Thyroid gland (tissue), 4 donors: ENCODE measurements at regions not wholly inside any gene's neighbourhood (a gene's known extent, or its start where the extent isn't known, plus 50 kb on each side); places are given as distances from the start of the nearest gene placed in this dataset. TPM values are rescaled to one million over a fixed set of nuclear protein-coding genes. Genes with fewer than 3 reads are reported as not detected.

ENCODE experiments used
- DNase-seq, 2 donors: peaks; one replicate each; pipeline ENCODE4 v3.0.0-alpha.2; 2019
- H3K27ac ChIP-seq, 3 donors: fragments of 200-600 bp; sonication (generic); 1 replicate in 2 of 3; 2 replicates in 1 of 3; pipeline ENCODE4 v1.5.1; 2016 to 2019; ENCODE audit warnings: mild to moderate bottlenecking in 1 of 3, moderate library complexity in 1 of 3
- H3K27me3 ChIP-seq: fragments of 200-600 bp; sonication (generic); one replicate; pipeline ENCODE4 v1.5.1; 2019
- H3K36me3 ChIP-seq, 2 donors: fragments of 200-600 bp; sonication (generic); one replicate each; pipeline ENCODE4 v1.5.1; 2016 to 2019
- H3K4me1 ChIP-seq, 2 donors: fragments of 200-600 bp; sonication (generic); one replicate each; pipeline ENCODE4 v1.5.1; 2017 to 2019
- H3K4me3 ChIP-seq, 3 donors: fragments of 200-600 bp; sonication (generic); replicated peaks in 1 of 3; 1 replicate in 2 of 3; 2 replicates in 1 of 3; pipeline ENCODE4 v1.5.1; 2016; ENCODE audit warnings: mild to moderate bottlenecking in 1 of 3
- H3K9me3 ChIP-seq: fragments of 200-600 bp; sonication (generic); one replicate; pipeline ENCODE4 v1.5.1; 2017
- CTCF ChIP-seq, 6 experiments: fragments of 200-600 bp in 3 of 6; fragments of 450-650 bp in 3 of 6; sonication (generic) in 3 of 6; IDR thresholded peaks; one replicate each; pipeline ENCODE4 v1.5.1; 2016 to 2019; ENCODE audit warnings: antibody characterized with exemption in 6 of 6, mild to moderate bottlenecking in 2 of 6, inconsistent platforms in 1 of 6, moderate library complexity in 1 of 6
- POLR2A ChIP-seq, 2 donors: fragments of 450-650 bp; IDR thresholded peaks; one replicate each; pipeline ENCODE4 v1.6.1; 2017; ENCODE audit warnings: antibody characterized with exemption in 2 of 2, mild to moderate bottlenecking in 2 of 2, moderate library complexity in 1 of 2
- WGBS, 2 donors: methylation state at CpG; one replicate each; pipeline ENCODE4 v1.1.5; 2017; 5-methylcytosine and 5-hydroxymethylcytosine counted together
- intact Hi-C: fragments of 100-400 bp; cut with DNase I; formaldehyde crosslinking; loops from one replicate; pipeline ENCODE4 v1.15.1; 2023
- small RNA-seq: library from RNA; depleted of rRNA; stranded (forward); fragments of <200 nt; gene quantifications from one replicate; pipeline ENCODE3, GENCODE V24; 2016

- H3K9me3 ChIP-seq: no peaks in the 10 kb centered on the region
- DNase-seq: no peak
- no peak overlapping the region for H3K4me3 ChIP-seq
- 80 to 81% methylated on average over 26 to 30 of the region's 30 CpGs for WGBS, 2 donors
- peaks cover 3 to 4% of the 10 kb centered on the region in 2 donors for H3K4me1 ChIP-seq
- H3K36me3 ChIP-seq: no peaks in the 10 kb centered on the region
- intact Hi-C loops: no loop called here
- no peaks in the 10 kb centered on the region for H3K27me3 ChIP-seq
- TF ChIP-seq POLR2A (IDR thresholded peaks at IDR 0.05) (no peak), CTCF (IDR thresholded peaks at IDR 0.05) (no peak)
- no peak overlapping the region for H3K27ac ChIP-seq
These were observed 49.7 kb upstream of the SLC2A1 start for GRCh38 chr1:43008115-43009060.

Small RNA genes lying in the stretch of these regions (small RNA-seq; reads per million reads assigned to genes)
- not detected for gene RF00026
